Activated CD8-positive, alpha-beta memory T cell treated with anti-CD3 and anti-CD28 coated beads, Interleukin-2, amount 50 U/mL, for 24 hours (primary cell): ENCODE measurements at regions not wholly inside any gene's neighbourhood (a gene's known extent, or its start where the extent isn't known, plus 50 kb on each side); places are given as distances from the start of the nearest gene placed in this dataset.

ENCODE experiments used
- DNase-seq: peaks from one replicate; pipeline ENCODE4 v3.0.0-alpha.2; 2020; ENCODE audit errors: extremely low read depth

DNA sequence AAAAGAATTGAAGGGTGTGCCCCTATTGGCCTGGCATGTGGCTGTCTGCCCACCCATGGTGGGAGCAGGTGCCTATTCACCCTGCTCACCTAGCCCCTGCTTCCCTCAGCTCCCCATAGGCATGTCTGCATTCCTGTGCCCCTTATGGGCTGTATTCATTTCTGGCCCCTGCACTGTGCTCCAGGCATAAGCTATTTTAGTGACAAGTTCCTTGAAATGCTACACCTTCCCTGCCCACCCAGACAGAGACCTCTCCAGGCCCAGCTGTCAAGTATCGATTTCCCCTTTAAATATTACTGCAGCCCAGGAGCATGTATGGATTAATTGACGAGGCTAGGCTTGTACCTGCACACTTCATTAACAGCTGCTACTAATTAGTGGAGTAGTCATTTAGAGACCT is 235.4 kb downstream of the RPS24 start:
- DNase-seq, result no peak

DNA sequence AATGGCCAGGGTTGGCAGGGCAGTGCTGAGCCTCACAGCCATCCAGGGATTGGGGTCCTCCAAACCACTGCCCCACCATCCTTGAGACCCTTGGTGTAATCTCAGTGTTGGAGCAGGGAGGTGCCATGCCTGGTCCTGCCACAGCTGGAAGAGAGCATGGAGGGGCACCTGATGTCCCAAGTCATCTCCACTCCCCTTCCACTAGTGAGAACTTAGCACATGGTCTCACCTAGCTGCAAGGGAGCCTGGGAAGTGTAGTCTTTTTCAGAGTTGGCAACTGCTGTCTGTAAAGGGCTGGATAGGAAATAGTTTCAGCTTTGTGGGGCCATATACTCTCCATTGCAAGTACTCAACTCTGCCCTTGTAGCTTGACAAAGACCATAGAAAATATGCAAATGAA is 238.7 kb downstream of the RPS24 start:
- no peak for DNase-seq

DNA sequence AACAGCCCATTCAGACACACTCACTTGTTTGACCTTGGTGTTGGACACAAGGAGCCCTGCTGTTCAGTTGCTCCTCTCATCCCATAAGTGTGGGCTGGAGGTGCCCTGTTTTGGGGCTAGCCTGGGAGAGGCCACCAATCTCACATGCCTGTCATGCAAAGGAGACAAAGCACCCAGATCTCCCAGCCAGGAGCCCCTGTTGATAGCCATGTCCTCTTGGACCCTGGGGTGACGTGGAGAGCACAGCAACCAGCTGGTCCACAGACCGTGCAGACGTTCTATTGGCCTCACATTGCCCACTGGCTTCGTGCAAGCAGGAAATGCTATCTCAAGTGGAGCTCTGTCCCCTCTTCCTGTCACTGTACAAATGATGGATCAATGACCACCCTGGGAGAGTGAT is 240.8 kb downstream of the RPS24 start:
- no peak for DNase-seq

DNA sequence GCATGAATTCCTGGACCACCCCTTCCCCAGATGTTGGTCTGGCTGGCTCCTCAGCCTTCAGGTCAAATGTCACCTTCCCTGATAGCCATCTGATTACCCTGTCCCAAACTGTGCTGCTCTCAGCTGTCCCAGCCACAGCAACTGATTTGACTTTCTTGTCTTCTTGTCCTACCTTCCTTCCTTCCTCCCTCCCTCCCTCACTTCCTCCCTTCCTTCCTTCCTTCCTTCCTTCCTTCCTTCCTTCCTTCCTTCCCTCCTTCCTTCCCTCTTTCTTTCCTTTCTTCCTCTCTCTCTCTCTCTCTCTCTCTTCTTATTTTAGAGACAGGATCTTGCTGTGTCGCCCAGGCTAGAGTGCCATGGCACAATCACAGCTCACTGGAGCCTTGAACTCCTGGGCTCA is 242.5 kb downstream of the RPS24 start:
- DNase-seq, result no peak

DNA sequence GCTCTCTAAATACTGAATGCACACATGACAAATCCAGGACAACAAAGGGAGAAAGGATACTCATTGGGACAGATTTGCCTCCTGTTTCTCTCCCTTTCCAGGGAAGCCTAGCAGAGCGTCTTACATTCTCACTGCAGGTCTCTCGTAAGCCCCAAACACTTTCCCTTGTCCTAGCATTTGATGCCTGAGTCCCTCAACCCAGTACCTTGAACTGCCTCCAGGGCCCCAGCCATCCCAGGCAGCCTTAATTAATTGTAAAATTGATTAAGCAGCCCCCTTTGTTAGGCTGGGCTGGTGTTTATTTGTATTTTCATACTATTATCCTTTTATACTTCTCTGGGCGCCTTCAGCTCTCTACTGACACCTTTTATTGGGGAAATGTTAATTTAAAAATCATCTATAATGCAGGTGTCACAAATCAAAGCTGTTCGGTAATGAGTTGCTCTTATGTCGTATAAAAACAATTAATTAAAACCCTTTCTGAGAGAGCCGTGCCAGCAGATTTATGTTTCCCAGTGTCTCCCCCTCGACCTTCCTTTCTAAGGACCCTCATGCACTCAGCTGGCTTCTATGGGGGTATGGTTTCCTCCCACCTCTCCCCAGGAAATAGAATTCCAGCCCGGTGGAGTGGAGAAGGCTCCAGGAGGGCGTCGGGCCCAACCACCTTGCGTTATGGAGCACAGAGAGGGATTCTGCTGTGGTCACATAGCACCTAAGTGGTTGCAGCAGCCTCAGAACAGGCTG is 243.8 kb downstream of the RPS24 start:
- DNase-seq, result no peak

DNA sequence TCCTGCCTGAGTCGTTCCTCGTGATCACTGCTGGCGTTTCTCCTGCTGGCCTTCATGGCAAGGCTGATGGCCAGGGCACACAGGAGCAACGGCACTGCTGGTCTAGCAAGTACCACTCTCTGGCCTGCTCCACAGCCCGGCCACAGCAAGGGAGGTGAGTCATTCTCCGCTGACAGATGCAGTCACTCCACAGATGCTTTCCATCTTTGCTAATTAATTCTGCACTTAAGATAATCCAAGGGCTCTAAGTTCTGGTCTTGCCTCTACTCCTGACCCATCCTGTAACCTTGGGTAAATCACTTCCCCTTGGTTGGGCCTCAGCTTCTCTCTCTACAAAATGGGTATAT is 244.4 kb downstream of the RPS24 start:
- DNase-seq, result no peak

DNA sequence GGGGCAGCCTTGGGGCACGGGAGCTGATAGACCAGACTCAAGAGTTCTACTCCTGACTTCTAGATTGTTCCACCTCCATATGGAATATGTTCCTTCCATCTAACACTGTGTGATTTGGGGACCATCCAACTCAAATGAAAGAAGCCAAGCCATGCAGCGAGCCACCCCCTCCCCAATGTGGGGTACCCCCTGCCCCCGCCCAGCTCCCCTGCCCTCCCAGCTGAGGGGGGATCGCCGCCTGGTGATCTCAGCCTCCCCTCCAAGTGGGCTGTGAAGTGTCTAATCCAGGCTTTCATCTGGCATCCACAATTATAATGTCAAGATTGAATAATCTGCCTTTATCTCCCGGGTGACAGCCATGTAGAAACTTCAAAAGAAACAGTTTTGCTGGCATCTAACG is 246.1 kb downstream of the RPS24 start:
- DNase-seq, result no peak

DNA sequence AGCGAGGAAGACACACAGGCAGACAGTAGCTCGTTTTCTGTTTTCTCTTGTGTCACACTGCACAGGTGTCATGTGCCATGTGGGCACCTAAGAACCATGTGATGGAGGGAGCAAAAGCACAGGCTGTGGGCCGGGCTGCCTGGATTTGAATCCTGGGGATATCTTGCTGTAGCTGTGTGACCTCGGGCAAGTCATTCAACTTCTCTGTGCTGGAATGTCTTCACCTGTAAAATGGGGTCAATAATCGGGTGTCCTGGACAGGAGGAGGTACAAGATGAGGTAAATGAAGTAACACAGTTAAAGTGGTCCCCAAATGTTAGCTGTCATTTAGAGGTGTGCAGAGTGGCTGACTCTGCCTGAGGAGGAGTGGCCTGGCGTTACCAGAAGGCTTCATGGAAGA is 246.9 kb downstream of the RPS24 start:
- DNase-seq, result no peak

DNA sequence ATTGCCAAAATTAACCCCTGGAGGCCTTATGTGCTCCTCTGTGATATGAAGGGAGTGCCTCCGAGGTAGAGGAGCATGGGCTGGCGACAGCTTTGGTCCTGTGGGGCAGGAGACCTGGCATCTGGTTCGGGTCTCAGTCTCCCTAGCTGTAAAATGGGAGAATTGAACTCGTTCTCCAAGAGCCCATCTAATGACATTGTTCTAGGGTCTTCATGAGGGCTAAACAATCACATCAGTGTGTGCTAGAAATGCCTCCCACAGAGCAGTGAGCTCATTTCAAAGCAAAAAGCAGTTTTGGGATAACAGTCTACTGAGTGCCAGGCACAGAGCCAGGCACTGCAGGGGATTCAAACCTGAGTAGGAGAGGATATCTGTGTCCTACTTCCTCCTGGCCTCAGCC is 248.0 kb downstream of the RPS24 start:
- DNase-seq, result no peak

DNA sequence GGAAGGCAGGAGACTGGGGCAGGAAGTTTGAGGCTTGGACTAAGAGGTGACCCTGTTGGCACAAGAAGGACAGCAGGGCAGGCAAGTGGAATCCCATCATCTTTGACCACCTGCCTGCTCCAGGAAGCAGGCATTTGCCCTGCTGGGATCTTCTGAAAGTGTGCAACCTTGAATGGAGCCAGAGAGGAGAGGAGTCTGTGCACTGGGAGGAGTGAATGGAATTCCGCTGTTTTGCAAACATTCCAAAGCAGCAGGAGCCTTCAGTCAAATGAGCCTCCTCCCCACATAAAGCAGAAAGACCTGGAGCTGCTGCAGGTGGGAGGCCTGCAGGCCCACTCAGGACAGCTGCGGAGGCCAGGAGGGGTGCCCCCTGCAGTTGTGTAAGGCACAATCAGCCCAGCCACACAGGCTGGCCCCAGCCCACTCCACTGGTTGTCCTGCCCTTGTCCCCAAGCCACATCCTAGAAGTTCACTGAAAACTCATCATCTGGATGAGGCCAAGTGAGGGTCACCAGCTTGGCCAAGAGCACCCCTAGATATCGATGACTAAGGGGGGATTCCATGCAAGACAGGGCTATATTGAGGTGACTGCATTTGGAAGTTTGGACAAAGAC is 249.5 kb downstream of the RPS24 start:
- no peak for DNase-seq

DNA sequence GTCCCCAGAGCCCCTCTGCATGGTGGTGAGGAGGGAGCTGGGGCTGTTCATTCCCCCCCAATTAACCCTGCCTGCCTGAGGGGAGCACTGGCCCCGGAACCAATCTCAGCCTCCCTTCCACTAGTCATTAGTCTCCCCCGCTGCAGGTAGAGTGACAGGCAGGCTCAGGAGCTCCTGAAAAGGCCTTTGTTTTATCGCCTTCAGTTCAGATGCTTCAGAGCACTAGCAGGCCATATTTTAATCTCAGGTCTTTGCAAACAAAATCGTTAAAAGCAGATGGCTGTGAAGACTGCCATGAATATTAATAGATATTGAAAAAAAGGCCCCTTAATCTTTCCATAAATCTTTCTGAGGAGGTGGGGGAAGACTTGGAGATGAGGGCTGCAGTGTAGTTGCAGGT is 250.7 kb downstream of the RPS24 start:
- DNase-seq, result no peak

DNA sequence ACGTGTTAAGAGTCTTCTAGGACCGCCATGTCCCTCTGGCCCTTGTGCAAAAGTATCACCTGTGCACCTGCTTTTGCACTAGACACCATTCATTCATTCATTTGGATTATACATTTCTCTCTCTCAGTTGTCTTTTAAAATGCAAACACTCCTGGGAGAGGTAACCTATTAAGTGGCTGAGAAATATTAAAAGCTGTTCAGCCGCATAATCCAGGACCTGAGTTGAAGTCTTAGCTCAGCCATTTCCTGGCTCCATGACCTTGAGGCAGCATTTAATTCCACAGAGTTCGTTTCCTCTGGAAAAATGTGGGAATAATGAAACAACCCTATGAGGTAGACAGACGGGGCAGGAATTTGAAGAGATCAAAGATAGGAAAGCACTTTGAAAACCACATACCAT is 251.6 kb downstream of the RPS24 start:
- no peak for DNase-seq

DNA sequence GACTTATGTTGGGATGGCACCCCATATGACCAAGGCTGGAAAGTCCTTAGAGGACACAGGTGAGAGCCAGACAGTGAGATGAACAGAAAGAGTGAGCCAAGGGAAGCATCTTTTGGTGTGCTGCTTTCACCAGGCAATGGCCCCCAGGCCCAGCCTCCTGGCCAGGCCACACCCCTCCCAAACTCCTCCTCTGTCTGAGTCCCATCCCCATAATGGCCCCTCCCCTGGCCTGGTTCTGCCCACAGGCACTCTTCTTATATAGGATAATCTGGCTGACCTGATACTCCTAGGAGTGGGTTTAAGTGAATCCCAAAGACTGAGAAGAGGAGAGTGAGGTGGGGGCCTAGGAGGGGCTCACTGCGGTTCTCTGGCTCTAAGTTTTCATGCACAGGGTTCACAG is 252.5 kb downstream of the RPS24 start:
- DNase-seq, result no peak

DNA sequence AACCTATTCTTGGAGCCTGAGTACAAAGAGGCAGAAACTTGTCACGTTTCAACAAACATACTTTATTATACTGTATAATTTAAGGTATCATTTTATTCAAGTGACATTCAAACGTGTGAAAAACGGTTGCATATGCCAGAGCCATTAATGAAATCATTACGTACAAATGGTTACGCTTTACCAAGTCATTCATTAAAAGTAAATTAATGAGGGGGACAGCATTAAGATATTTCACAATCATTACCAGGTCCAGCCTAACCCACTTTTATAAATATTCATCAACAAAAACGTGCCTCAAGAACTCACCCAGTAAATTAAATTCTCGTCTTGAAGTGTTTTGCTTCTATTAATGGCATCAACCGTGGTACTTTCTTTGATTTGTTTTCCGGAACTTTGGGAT is 253.0 kb downstream of the RPS24 start:
- no peak for DNase-seq

DNA sequence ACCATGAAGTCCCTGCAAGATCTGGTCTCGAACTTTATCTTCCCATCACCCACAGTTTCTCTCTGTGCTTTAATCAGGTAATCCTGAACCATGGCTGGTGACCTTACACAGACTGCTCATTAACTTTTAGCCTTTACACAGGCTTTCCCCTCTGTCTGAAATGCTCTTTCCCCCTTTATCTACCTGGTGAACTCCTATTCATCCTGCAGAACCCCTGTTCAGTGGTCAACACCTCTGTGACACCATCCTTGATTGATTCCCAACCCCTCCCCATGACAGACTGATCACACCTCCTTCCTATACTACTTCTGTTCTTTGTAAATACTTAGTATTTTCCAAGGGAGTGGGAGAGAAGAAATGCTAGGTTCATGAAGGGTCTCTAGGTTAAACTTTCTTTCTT is 254.0 kb downstream of the RPS24 start:
- no peak for DNase-seq

DNA sequence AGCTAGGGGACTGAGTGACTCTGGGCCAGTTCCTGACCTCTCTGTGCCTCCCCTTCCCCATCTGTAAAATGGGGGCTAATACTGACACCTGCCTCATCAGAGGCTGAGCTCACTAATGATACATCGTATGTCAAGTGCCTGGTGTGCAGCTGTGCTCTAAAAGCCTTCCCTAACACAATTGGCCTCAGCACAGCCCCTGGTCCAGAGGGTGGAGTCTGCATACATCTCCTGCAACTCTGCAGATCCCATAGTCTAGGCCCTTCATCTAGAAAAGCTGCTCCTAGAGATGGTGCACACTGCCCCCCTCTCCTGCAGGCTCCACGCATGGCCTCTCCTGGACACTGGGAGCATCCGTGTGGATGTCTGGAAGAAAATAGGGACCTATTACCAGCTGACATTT is 255.0 kb downstream of the RPS24 start:
- DNase-seq, result no peak

DNA sequence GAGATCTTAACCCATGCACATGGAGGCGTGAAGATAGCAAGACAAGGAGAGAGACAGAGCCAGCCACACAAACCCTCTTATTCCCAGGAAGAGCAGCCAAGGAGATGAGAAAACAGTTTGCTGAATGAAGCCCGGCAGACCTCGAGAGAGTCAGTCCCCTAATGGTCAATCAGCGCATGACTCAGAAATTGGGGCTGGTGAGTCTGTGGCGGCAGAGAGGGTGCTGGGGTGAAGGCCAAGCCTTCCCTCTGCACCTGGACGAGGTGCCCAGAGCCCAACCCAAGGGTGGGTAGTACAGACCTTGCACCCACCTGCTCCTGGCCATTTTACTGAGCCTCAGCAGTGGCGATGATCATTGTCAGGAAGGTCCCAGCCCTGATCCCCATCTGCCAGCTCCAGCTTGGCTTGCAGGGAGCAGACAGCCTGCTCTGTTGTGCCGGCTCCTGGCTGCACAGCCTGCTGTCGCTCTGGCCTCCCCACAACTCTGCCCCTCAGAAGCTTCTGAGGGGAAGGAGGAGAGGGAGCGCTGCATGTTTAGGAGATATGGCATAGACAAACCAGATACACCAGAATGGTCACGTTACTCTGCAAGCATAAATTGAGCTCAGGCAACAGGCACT is 256.6 kb downstream of the RPS24 start:
- no peak for DNase-seq

DNA sequence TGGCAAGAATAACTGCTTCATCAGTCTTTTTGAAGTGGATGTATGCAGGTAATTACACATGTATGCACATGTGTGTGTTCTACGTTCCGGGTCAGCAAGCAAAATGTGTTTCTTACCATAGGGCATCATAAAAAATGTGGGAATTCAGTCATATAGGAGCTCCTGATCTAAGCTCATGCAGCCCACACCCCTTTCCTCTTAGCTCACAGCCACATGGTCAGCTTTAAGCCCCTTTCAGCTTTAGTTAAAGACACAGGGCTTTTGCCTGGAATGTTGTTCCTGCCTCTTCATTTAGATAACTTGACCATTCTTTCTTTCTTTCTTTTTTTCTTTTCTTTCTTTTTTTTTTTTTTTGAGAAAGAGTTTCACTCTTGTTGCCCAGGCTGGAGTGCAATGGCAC is 258.1 kb downstream of the RPS24 start:
- no peak for DNase-seq

DNA sequence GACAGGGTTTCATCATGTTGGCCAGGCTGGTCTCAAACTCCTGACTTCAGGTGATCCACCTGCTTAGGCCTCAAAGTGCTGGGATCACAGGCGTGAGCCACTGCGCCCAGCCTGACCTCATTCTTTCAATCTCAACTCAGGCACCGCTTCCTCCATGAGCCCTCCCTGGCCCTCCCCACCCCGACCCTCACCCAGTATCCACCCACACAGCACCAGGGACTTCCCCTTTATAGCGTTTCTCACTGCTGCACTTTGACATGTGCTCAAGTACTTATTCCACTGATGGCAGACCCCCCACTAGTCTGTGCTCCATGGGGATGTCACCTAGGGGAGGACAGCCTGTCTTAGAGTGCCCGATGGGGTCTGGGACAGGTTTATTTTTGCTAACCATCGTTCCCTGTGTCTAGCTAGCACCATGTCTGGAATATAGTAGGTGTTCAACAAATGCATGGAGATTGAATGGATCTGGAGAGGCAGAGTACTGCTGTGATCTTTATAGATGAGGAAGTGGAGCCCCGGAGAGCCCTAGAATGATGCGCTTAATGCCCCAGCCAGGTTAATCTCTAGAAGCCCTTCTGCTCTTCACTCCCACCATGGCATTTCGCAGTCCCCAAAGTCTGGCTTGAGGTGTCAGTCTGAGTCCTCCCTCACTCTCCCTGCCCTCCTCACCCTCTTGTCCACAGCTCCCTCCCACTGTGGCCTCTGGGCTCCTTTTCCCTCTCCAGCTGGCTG is 258.8 kb downstream of the RPS24 start:
- DNase-seq, result no peak

DNA sequence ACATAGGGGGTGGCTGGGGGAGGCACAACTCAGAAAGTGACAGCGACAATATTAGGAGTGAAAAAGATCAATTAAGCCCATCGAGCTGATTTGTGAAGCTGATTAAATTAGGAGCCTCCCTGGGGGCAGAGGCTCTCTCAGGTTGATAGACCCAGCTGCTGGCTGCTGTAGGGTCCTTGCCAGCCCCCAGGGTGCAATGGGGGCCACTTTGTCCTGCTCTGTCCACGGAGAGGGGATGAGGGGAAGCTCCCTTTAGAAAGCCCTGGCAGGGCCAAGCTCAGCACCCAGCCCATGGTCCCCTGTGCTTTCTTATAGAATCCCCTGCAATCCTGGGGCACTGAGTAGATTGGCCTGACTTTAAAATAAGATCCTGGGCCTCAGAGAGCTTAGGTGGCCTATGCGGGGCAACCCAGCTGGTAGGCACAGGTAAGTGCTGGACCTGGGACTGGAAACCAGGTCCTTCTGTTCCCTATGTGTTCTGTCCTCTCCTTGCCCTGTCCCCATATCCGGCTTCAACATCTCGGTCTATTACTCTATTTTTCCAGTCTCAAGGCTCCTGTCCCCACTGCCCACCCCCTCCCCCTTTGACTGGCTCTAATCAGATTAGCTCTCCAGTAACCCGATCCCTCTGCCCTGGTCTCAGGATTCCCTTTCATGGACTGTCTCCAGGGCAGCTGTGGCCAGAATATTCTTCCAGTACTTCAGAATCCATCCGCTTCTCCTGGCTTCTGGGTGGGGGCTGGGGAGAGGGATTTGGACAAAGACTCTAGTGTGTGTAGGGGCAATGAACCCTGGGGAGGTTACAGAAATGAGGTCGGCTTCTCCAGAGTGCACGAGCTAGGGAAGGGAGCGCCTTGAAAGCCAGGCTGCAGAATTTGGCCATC is 259.6 kb downstream of the RPS24 start:
- DNase-seq, result no peak

DNA sequence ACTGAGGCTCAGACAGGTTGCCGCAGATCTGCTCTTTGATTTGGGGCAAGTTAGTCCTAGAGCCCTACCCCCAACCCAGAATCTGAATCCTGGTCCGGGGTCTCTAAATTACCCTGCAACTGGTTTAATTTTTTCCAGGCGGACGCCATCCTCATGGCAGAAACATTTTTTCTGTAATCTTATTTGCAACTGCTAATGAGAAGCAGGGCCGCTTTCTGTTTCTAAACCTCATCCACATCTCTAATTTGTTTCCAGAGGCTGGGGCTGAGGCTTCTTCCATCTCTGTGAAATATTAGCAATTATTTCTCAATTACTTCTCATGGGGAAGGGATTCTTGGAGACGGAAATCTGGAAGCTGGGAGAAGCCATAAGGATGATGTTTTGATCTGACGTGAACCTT is 261.6 kb downstream of the RPS24 start:
- no peak for DNase-seq

DNA sequence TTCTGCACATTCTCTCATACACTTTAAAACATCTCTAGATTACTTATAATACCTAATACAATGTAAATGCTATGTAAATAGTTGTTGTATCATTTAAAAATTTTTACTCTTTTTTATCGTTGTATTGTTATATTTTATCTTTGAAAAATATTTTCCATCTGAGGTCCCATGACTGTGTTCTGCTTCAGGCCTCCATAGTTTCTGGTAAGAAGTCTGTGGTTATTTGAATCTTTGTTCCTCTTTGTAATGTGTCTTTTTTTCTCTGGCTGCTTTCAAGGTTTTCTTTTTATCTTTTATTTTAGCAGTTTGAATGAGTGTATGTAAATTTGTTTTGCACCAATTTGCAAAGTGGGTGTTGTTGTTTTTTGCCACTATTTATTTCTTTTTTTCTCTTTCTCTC is 263.1 kb downstream of the RPS24 start:
- no peak for DNase-seq
